ENCODE measurements at regions not wholly inside any gene's neighbourhood (a gene's known extent, or its start where the extent isn't known, plus 50 kb on each side); places are given as distances from the start of the nearest gene placed in this dataset.

DNA sequence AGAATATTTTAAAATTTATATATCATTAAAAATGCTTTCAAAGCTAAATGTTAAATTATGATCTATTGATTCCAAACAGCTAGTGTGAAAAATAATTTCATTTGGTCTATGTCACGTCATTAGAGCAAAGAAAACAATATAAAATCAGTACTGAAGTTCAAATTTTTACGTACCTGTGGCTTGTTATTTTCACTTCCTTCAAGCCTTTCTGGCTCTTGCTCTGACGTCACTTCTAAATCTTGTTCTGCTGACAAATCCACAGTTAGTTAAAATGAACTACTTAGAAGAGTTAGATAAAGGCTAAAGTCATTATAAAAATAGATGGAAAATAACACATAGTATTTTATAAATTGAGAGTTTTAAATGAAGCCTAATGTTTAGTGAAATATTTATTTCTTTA lies 147.7 kb upstream of the TUBA3C start:
- no peak for TF ChIP-seq CTCF (conservative IDR thresholded peaks at IDR 0.05; ENCODE audit: low read depth, low read length)
- no peak for TF ChIP-seq MAFK (IDR thresholded peaks at IDR 0.05; ENCODE audit: low read depth, low read length)
- no peak for TF ChIP-seq CHD1 (IDR thresholded peaks at IDR 0.05; ENCODE audit: low read depth, low read length)

Measured in IMR-90 (cell line).